ENCODE measurements at regions not wholly inside any gene's neighbourhood (a gene's known extent, or its start where the extent isn't known, plus 50 kb on each side); places are given as distances from the start of the nearest gene placed in this dataset.
A peak's percentile ranks its signal among the peaks of the same experiment; 100 is the strongest.
"Not testable (repeated sequence)": the region's sequence is repeated elsewhere in the genome, so short reads cannot be mapped to it uniquely, and the experiment has no call there.

- Histone ChIP-seq H3K9me3 (ENCODE audit: control insufficient read depth, insufficient read depth, low read length) (no peaks in the 10 kb centered on the region), H3K36me3 (ENCODE audit: control insufficient read depth, insufficient read depth, low read length) (no peaks in the 10 kb centered on the region), H3K4me3 (ENCODE audit: low read depth, low read length) (no peak overlapping the region), H3K27ac (ENCODE audit: low read depth, low read length) (no peak overlapping the region), H3K27me3 (ENCODE audit: control insufficient read depth, insufficient read depth, low read length) (no peaks in the 10 kb centered on the region), H3K4me1 (ENCODE audit: control insufficient read depth, insufficient read depth, low read length) (peaks cover 12% of the 10 kb centered on the region; the same call in 1 of the 2 replicates), H3K9ac (ENCODE audit: low read depth, low read length) (no peak overlapping the region)
These were observed 106.7 kb downstream of the ZIC4 start for GRCh38 chr3:147299656-147300055.

DNA sequence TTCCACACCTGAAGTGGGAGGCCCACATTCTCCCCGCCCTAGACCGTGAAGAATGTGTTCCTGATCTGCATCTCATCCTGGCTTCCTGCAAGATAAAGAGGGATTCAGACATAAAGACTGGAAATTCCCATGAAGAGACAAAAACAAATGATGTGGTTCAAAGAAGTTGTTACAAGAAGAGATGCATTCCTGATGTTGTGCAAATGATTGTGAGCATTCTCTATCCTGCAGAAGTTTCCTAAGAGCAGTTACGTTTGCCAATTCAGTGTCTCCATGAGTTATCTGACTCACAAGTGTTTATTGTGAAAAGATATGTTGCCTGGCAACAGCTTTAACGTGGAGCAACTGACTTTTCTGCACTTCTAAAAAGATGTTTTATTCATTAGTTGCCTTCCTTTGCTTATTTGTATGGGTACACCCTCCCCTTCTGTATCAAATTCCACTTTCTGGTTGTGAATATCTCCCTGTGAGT lies 107.8 kb downstream of the ZIC4 start:
- Histone ChIP-seq H3K27ac (ENCODE audit: low read depth, low read length) (peak overlapping the region; percentile 8), H3K9ac (ENCODE audit: low read depth, low read length) (peak overlapping the region; percentile 10; the same call in 1 of the 2 replicates), H3K4me1 (ENCODE audit: control insufficient read depth, insufficient read depth, low read length) (peaks cover 12% of the 10 kb centered on the region; the same call in 1 of the 2 replicates), H3K36me3 (ENCODE audit: control insufficient read depth, insufficient read depth, low read length) (no peaks in the 10 kb centered on the region), H3K4me3 (ENCODE audit: low read depth, low read length) (no peak overlapping the region), H3K27me3 (ENCODE audit: control insufficient read depth, insufficient read depth, low read length) (no peaks in the 10 kb centered on the region), H3K9me3 (ENCODE audit: control insufficient read depth, insufficient read depth, low read length) (no peaks in the 10 kb centered on the region)

GRCh38 chr3:147297761-147298350 lies 108.5 kb downstream of the ZIC4 start:
- H3K27ac ChIP-seq (ENCODE audit: low read depth, low read length) = no peak overlapping the region
- no peak overlapping the region for H3K9ac ChIP-seq (ENCODE audit: low read depth, low read length)
- H3K9me3 ChIP-seq (ENCODE audit: control insufficient read depth, insufficient read depth, low read length) = no peaks in the 10 kb centered on the region
- no peaks in the 10 kb centered on the region for H3K27me3 ChIP-seq (ENCODE audit: control insufficient read depth, insufficient read depth, low read length)
- no peaks in the 10 kb centered on the region for H3K36me3 ChIP-seq (ENCODE audit: control insufficient read depth, insufficient read depth, low read length)
- peaks cover 12% of the 10 kb centered on the region; the same call in 1 of the 2 replicates for H3K4me1 ChIP-seq (ENCODE audit: control insufficient read depth, insufficient read depth, low read length)
- no peak overlapping the region for H3K4me3 ChIP-seq (ENCODE audit: low read depth, low read length)

DNA sequence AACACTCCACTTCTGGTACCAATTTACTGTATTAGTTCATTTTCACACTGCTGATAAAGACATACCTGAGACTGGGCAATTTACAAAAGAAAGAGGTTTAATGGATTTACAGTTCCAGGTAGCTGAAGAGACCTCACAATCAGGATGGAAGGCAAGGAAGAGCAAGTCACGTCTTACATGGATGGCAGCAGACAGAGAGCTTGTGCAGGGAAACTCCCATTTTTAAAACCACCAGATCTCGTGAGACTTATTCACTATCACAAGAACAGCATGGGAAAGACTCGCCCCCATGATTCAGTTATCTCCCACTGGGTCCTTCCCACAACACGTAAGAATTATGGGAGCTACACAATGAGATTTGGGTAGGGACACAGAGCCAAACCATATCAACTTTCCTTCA lies 119.0 kb downstream of the ZIC4 start:
- not testable (repeated sequence) for H3K27ac ChIP-seq (ENCODE audit: low read depth, low read length); H3K9me3 ChIP-seq (ENCODE audit: control insufficient read depth, insufficient read depth, low read length); H3K9ac ChIP-seq (ENCODE audit: low read depth, low read length); H3K27me3 ChIP-seq (ENCODE audit: control insufficient read depth, insufficient read depth, low read length); H3K4me3 ChIP-seq (ENCODE audit: low read depth, low read length); H3K4me1 ChIP-seq (ENCODE audit: control insufficient read depth, insufficient read depth, low read length); H3K36me3 ChIP-seq (ENCODE audit: control insufficient read depth, insufficient read depth, low read length)

DNA sequence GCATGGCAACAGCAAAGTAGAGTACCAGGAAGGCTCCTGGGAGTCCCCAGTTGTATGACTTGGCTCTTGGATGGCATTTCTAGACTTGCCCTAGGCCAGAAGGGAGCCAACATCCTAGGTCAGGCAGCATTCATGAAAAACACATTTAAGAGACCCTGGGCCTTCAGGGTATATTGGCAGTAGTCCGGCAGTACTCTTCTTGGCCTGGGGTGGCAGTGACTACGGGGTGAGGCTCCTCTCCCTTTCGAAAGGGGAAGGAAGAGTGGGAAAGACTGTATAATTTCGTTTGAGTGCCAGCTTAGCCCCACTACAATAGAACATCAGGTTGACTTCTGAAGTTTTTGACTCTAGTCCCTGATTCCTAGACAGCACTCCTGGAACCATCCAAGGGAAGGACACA lies 136.4 kb downstream of the ZIC4 start:
- Histone ChIP-seq H3K4me3 (ENCODE audit: low read depth, low read length) (no peak overlapping the region), H3K27me3 (ENCODE audit: control insufficient read depth, insufficient read depth, low read length) (no peaks in the 10 kb centered on the region), H3K9ac (ENCODE audit: low read depth, low read length) (no peak overlapping the region), H3K27ac (ENCODE audit: low read depth, low read length) (no peak overlapping the region), H3K4me1 (ENCODE audit: control insufficient read depth, insufficient read depth, low read length) (no peaks in the 10 kb centered on the region), H3K36me3 (ENCODE audit: control insufficient read depth, insufficient read depth, low read length) (no peaks in the 10 kb centered on the region), H3K9me3 (ENCODE audit: control insufficient read depth, insufficient read depth, low read length) (no peaks in the 10 kb centered on the region)

DNA sequence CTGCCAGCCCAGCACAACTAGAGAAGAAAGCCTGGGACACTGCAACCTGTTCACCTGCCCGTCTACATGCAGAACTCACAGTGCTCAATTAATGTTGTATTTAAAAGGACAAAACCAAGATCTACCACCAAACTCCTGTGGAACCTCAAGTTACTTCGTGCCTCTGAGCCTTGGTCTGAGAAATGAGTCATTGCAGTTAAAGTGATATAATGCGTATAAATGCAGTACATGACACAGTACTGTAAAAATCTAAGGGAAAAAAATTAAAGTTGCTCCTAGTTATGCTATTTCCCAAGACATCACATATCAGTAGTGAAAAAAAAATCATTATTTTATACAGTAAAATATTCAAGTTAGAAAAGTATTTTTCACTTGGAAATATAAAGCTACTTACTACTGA lies 138.9 kb downstream of the ZIC4 start:
- Histone ChIP-seq H3K9ac (ENCODE audit: low read depth, low read length) (no peak overlapping the region), H3K4me3 (ENCODE audit: low read depth, low read length) (no peak overlapping the region), H3K9me3 (ENCODE audit: control insufficient read depth, insufficient read depth, low read length) (no peaks in the 10 kb centered on the region), H3K27me3 (ENCODE audit: control insufficient read depth, insufficient read depth, low read length) (no peaks in the 10 kb centered on the region), H3K4me1 (ENCODE audit: control insufficient read depth, insufficient read depth, low read length) (no peaks in the 10 kb centered on the region), H3K36me3 (ENCODE audit: control insufficient read depth, insufficient read depth, low read length) (no peaks in the 10 kb centered on the region), H3K27ac (ENCODE audit: low read depth, low read length) (no peak overlapping the region)

- no peak overlapping the region for H3K9ac ChIP-seq (ENCODE audit: low read depth, low read length)
- no peak overlapping the region for H3K4me3 ChIP-seq (ENCODE audit: low read depth, low read length)
- no peaks in the 10 kb centered on the region for H3K4me1 ChIP-seq (ENCODE audit: control insufficient read depth, insufficient read depth, low read length)
- H3K9me3 ChIP-seq (ENCODE audit: control insufficient read depth, insufficient read depth, low read length) = no peaks in the 10 kb centered on the region
- H3K27ac ChIP-seq (ENCODE audit: low read depth, low read length) = no peak overlapping the region
- no peaks in the 10 kb centered on the region for H3K27me3 ChIP-seq (ENCODE audit: control insufficient read depth, insufficient read depth, low read length)
- no peaks in the 10 kb centered on the region for H3K36me3 ChIP-seq (ENCODE audit: control insufficient read depth, insufficient read depth, low read length)
These were observed 148.4 kb downstream of the ZIC4 start for GRCh38 chr3:147257944-147258343.

DNA sequence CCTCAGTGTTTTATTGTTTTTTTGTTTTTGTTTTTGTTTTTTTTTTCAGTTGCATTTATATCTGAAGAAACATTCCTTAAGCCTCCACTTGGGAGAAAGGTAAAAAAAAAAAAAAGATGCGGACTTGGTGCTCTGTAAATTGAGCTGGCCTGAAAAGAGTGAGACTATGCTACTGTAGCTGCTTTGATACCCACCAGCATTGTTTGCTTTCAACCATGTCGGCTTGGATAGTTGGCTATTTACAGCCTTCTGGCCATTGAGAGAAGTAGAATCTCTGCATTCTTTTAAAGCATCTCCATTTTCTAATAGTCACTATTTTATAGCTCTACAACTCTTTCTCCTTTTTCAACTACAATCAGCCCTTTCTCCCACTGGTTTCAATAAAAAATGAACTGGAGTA lies 149.6 kb downstream of the ZIC4 start:
- H3K4me1 ChIP-seq (ENCODE audit: control insufficient read depth, insufficient read depth, low read length) = no peaks in the 10 kb centered on the region
- no peak overlapping the region for H3K4me3 ChIP-seq (ENCODE audit: low read depth, low read length)
- no peak overlapping the region for H3K27ac ChIP-seq (ENCODE audit: low read depth, low read length)
- no peaks in the 10 kb centered on the region for H3K27me3 ChIP-seq (ENCODE audit: control insufficient read depth, insufficient read depth, low read length)
- H3K9ac ChIP-seq (ENCODE audit: low read depth, low read length) = no peak overlapping the region
- no peaks in the 10 kb centered on the region for H3K36me3 ChIP-seq (ENCODE audit: control insufficient read depth, insufficient read depth, low read length)
- H3K9me3 ChIP-seq (ENCODE audit: control insufficient read depth, insufficient read depth, low read length) = no peaks in the 10 kb centered on the region

GRCh38 chr3:147246906-147247305 lies 159.4 kb downstream of the ZIC4 start:
- Histone ChIP-seq H3K4me3 (ENCODE audit: low read depth, low read length) (no peak overlapping the region), H3K9me3 (ENCODE audit: control insufficient read depth, insufficient read depth, low read length) (no peaks in the 10 kb centered on the region), H3K27ac (ENCODE audit: low read depth, low read length) (no peak overlapping the region), H3K4me1 (ENCODE audit: control insufficient read depth, insufficient read depth, low read length) (0 out of 2 replicates have a peak, but pooled peaks cover 4% of the 10 kb centered on the region), H3K27me3 (ENCODE audit: control insufficient read depth, insufficient read depth, low read length) (no peaks in the 10 kb centered on the region), H3K9ac (ENCODE audit: low read depth, low read length) (no peak overlapping the region), H3K36me3 (ENCODE audit: control insufficient read depth, insufficient read depth, low read length) (no peaks in the 10 kb centered on the region)

GRCh38 chr3:147245638-147246037 lies 160.7 kb downstream of the ZIC4 start:
- not testable (repeated sequence) for H3K27ac ChIP-seq (ENCODE audit: low read depth, low read length); H3K9ac ChIP-seq (ENCODE audit: low read depth, low read length); H3K27me3 ChIP-seq (ENCODE audit: control insufficient read depth, insufficient read depth, low read length); H3K4me3 ChIP-seq (ENCODE audit: low read depth, low read length); H3K36me3 ChIP-seq (ENCODE audit: control insufficient read depth, insufficient read depth, low read length); H3K9me3 ChIP-seq (ENCODE audit: control insufficient read depth, insufficient read depth, low read length); H3K4me1 ChIP-seq (ENCODE audit: control insufficient read depth, insufficient read depth, low read length)

- H3K27ac ChIP-seq (ENCODE audit: low read depth, low read length); H3K4me1 ChIP-seq (ENCODE audit: control insufficient read depth, insufficient read depth, low read length); H3K4me3 ChIP-seq (ENCODE audit: low read depth, low read length); H3K9me3 ChIP-seq (ENCODE audit: control insufficient read depth, insufficient read depth, low read length); H3K9ac ChIP-seq (ENCODE audit: low read depth, low read length); H3K36me3 ChIP-seq (ENCODE audit: control insufficient read depth, insufficient read depth, low read length); H3K27me3 ChIP-seq (ENCODE audit: control insufficient read depth, insufficient read depth, low read length): not testable (repeated sequence)
These were observed 161.3 kb downstream of the ZIC4 start for GRCh38 chr3:147245022-147245421.
